ENCODE measurements at regions not wholly inside any gene's neighbourhood (a gene's known extent, or its start where the extent isn't known, plus 50 kb on each side); places are given as distances from the start of the nearest gene placed in this dataset.

DNA sequence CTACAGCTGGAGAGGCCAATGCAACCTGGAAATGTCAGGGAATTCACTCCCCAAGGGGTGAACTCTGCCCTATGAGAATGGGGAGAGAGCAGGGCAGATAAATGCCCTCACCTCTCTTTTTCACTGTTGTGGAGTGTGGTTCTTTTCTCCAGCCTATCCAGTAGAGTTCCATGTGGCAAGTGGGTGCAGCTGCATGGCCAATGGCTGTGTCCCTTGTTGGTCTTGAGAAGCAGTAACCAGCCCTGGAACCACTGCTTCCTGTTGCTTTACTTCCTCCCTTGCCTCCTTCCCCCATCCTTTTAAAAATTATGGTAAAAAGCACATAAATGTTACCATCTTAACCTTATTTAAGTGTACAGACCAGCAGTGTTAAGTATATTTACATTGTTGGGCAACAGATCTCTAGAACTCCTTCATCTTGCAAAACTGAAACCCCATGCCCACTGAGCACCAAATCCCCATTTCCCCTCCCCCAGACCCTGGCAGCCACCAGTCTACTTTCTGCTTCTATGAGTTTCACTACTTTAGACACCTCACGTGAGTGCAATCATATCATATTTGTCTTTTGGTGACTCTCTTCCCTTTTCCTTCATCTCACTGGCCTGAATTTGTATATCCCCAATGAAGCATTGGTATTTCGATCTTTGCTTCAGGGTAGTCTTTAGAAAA lies 77.0 kb upstream of the GRIP1 start:
- TF ChIP-seq EZH2 (IDR thresholded peaks at IDR 0.05): no peak
- TF ChIP-seq POLR2AphosphoS5 (IDR thresholded peaks at IDR 0.05; ENCODE audit: borderline replicate concordance, low read depth, low read length): no peak

All from SK-N-MC (cell line).